Hindlimb muscle (tissue), 1 donor: ENCODE measurements at regions not wholly inside any gene's neighbourhood (a gene's known extent, or its start where the extent isn't known, plus 50 kb on each side); places are given as distances from the start of the nearest gene placed in this dataset.
"Not testable (repeated sequence)": the region's sequence is repeated elsewhere in the genome, so short reads cannot be mapped to it uniquely, and the experiment has no call there.

ENCODE experiments used
- DNase-seq: peaks from one replicate; pipeline ENCODE4 v3.0.0-alpha.2; 2013

- no peak for DNase-seq
Observed at GRCh38 chr22:47623763-47624148, 861.3 kb downstream of the TBC1D22A start.

GRCh38 chr22:47623066-47623762 is 860.8 kb downstream of the TBC1D22A start:
- DNase-seq: no peak

- no peak for DNase-seq
Observed at GRCh38 chr22:47622541-47622940, 860.1 kb downstream of the TBC1D22A start.

DNA sequence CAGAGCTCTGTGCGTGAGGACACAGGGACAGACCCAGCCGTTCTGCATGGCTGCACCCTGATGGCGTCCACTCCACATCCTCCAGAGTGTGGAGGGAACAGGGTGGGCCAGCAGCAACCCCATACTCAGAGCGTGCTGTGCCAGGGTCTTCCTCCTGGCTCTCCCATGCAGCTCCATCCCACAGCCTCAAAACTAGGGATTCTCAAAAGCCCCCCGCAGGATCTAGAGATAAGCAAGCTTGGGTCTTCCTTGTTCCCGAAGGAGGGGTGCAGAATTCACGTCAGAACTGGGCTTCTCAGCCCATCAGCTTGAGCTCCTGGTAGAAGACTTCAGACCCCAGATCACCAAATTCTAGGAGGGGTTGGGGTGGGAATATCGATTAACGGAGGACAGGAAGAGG is 858.8 kb downstream of the TBC1D22A start:
- no peak for DNase-seq

- no peak for DNase-seq
Observed at GRCh38 chr22:47620391-47620790, 857.9 kb downstream of the TBC1D22A start.

GRCh38 chr22:47619631-47620030 is 857.2 kb downstream of the TBC1D22A start:
- no peak for DNase-seq

GRCh38 chr22:47618180-47619010 is 855.9 kb downstream of the TBC1D22A start:
- no peak for DNase-seq

DNA sequence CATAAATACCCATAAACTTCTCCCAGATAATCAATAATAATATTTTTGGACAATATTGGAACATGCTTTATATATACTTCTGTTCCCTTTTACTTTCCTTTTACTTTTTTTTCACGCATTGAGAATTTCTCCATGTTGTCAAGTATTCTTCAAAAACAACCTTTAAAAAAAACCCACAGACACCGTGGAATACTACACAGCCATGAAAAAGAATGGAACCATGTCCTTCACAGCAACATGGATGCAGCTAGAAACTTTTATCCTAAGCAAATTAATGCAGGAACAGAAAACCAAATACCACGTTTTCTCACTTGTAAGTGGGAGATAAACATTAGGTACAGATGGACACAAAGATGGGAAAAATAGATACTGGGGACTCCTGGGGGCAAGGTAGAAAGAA is 854.7 kb downstream of the TBC1D22A start:
- no peak for DNase-seq

DNA sequence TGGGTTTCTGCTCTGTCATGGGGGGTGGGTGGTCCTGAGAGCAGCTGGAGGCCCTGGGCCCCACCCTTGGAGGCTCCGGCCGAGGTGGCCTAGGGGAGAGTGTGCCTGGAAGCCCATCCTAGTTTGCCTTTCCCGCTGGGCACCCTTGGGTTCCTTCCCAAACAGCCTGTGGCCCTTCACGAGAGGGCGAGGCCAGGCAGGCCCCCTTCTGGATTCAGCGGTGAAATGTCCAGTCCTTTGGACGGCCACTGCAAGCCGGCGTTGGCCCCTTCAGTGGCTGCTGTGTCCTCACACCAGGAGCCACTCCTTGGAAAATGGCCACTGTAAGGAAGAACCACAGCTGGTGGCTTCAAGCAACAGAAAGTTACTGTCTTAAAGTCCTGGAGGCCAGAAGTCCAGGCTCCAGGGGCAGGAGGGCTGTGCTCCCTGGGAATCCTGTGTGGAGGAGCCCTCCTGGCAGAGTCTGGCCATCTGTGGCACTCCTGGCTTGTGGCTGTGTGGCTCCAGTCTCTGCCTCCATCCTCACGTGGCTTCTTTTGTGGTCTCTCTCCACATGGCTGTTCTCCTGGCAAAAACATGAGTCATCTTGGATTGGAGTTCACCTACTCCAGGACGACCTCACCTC is 854.1 kb downstream of the TBC1D22A start:
- no peak for DNase-seq

DNA sequence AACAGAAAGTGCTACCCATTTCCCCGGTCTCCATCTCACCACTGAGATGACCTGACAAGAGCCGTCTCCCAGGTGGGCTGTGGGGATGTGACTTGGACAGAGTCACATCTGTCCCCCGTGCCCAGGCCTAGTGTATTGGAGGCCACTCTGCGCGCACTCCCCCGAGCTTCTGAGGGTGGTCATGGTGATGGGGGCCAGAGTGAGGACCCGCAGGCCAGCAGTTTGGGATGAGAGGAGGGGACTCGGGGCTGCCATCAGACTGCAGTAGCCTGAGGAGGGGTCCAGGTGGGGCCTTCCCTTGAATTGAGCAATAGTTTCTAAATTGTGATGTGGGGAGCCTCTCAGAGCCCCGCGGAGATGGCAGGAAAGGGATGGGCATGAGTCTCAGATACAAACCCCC is 852.6 kb downstream of the TBC1D22A start:
- no peak for DNase-seq

- no peak for DNase-seq
Observed at GRCh38 chr22:47613606-47614350, 851.3 kb downstream of the TBC1D22A start.

DNA sequence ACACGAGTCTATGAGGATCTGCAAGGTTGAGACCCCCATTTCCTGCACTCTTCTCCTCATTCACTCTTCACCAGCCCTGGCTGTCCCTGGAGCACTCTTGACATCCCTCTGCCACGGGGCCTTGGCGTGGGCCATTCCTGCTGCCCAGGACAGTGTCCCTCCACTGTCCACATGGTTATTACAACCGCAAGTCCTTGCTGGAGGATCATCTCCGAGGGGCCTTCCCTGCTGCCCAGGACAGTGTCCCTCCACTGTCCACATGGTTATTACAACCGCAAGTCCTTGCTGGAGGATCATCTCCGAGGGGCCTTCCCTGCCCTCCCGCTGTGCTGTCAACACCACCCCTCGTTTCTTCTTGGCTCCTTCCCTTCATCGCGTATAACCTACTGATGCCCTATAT is 850.7 kb downstream of the TBC1D22A start:
- not testable (repeated sequence) for DNase-seq

- no peak for DNase-seq
Observed at GRCh38 chr22:47612311-47612910, 850.0 kb downstream of the TBC1D22A start.

GRCh38 chr22:47610764-47611163 is 848.3 kb downstream of the TBC1D22A start:
- no peak for DNase-seq

DNA sequence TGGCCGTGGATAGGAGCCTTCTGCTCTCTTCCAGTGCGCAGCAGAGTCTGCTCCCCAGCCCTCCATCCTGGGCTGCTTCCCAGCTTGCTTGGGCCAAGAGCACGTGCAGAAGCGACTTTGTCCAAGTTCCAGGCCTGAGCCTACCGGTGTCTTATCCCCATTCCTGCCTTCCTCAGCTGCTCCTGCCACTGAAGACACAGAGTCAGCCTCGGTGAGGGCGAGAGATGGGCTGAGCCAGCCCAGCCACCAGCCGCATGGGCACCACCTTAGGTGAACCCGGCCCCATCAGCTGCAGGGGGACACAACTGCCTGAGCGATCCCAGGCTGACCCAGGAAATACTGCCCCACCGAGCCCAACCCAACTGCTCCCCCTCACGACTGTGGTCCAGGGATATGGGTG is 847.8 kb downstream of the TBC1D22A start:
- DNase-seq: no peak

GRCh38 chr22:47609653-47610052 is 847.2 kb downstream of the TBC1D22A start:
- DNase-seq: no peak

DNA sequence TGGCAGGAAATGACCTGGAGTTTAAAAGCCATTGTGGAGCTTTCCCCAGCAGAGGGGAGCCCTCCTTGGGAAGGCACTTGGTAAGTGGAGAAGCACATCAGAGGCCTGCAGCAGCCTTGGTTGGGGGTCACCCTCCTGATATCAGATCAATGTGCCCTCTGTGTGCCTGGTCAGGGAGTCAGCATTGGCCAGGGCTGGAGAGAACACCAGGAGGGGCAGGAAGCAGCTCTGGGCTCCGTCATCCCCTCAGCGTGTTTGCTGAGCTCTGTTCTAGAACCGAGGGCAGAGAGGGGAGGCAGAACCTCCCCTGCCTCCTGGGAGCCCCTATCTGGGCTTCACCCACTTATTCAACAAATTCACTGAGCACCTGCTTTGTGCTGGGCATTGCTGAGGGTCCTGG is 846.0 kb downstream of the TBC1D22A start:
- DNase-seq: no peak

- DNase-seq: no peak
Observed at GRCh38 chr22:47607486-47607885, 845.0 kb downstream of the TBC1D22A start.

DNA sequence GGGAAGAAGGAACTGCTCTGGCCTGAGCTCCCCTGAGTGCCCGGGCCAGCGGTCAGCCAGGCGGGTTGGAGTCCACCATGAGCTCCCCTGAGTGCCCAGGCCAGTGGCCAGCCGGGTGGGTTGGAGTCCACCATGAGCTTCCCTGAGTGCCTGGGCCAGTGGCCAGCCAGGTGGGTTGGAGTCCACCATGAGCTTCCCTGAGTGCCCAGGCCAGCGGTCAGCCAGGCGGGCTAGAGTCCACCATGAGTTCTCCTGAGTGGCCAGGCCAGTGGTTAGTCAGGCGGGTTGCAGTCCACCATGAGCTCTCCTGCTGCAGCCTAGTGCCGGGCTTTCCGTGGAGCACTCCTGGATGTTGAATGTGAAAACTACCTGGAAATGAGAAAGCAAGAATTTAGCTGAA is 844.0 kb downstream of the TBC1D22A start:
- no peak for DNase-seq

DNA sequence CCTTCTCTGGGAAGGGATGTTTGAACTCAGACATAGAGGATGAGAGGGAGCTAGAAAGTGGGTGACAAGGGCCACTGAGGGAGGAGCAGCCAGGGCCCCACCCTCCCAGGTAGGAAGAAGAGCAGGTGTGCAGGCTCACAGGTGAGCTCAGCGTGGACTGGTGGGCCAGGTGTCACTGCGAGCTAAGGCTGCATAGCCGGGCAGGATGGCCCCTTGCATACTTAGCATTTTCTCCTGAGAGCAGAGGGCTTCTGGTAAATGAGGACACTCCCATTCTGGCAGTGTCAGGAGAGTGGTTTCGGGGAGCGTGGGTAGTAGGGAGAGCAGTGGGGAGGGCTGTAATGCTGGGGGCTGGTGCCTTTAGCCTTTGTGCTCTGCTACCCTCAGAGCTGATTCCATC is 843.4 kb downstream of the TBC1D22A start:
- no peak for DNase-seq

- DNase-seq: no peak
Observed at GRCh38 chr22:47605441-47605840, 843.0 kb downstream of the TBC1D22A start.

DNA sequence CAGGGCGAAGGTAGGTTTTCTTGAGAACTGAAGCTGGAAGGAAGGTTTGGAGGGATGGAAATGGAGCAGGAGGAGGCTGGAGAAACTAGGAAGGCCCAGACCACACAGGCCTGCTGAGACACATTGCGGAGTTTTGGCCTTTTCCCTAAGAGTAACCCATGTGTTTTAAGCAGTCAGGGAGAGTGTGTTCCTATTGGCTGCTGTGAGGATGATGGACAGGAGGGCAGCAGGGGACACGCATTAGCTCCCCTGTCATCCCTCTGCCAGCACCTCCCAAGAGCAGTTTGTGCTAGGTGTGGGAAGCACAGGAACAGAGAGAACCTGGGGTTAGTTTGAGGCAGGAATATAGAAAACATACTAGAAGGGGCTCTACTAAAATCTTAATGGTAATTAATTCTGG is 842.1 kb downstream of the TBC1D22A start:
- DNase-seq: no peak

DNA sequence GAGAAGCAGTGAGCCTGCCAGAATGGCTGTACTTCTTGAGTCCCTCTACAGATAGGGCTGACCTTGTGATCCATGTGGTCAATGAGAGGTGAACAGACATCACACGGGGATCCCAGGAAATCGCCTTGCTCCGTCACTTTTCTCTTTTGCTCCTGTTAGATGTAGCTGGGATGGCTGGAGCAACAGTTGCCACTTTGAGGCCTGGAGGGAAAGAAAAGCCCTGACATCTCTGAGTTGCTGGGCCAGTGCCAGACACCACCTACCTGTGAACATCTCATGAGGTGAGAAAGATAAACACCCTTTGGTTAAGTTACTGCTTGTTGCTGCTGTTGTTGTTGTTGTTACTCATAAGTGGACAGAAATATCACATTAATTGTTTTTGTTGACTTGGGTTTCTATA is 840.3 kb downstream of the TBC1D22A start:
- DNase-seq: no peak
